Inferior parietal cortex (tissue), 1 donor: ENCODE measurements at regions not wholly inside any gene's neighbourhood (a gene's known extent, or its start where the extent isn't known, plus 50 kb on each side); places are given as distances from the start of the nearest gene placed in this dataset.

Source experiments
- DNase-seq: peaks from one replicate; pipeline ENCODE4 v3.0.0-alpha.2; 2016; ENCODE audit errors: extremely low spot score

GRCh38 chr6:169946971-169947370 is 195.5 kb downstream of the ERMARD start:
- DNase-seq, result no peak

DNA sequence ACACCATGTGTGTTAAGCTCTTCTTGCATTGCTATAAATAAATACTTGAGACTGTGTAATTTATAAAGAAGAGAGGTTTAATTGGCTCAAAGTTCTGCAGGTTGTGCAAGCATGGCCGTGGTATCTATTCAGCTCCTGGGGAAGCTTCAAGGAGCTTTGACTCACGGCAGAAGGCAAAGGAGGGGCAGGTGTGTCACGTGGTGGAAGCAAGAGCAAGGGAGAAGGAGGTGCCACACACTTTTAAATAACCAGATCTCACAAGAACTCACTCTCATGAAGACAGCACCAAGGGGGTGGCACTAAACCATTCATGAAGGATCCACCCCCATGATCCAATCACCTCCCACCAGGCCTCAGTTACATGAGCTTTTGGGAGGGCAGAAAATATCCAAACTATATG is 193.7 kb downstream of the ERMARD start:
- DNase-seq, result no peak

DNA sequence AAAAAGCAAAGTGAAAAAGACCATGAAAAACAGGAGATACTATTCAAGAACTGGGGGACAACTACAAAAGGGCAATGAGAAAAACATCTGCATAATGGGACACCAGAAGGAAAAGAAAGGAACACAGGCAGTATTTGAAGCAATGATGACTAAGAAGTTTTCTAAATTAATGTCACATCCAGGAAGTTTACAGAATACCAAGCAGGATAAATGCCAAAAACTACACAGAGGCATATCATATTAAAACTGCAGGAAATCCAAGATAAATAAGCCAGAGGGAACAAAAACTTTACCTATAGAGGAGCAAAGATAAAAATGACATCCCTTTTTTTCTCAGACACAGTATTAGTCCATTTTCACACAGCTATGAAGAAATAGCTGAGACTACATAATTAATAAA is 193.0 kb downstream of the ERMARD start:
- DNase-seq, result no peak

GRCh38 chr6:169944061-169944337 is 192.6 kb downstream of the ERMARD start:
- no peak for DNase-seq

DNA sequence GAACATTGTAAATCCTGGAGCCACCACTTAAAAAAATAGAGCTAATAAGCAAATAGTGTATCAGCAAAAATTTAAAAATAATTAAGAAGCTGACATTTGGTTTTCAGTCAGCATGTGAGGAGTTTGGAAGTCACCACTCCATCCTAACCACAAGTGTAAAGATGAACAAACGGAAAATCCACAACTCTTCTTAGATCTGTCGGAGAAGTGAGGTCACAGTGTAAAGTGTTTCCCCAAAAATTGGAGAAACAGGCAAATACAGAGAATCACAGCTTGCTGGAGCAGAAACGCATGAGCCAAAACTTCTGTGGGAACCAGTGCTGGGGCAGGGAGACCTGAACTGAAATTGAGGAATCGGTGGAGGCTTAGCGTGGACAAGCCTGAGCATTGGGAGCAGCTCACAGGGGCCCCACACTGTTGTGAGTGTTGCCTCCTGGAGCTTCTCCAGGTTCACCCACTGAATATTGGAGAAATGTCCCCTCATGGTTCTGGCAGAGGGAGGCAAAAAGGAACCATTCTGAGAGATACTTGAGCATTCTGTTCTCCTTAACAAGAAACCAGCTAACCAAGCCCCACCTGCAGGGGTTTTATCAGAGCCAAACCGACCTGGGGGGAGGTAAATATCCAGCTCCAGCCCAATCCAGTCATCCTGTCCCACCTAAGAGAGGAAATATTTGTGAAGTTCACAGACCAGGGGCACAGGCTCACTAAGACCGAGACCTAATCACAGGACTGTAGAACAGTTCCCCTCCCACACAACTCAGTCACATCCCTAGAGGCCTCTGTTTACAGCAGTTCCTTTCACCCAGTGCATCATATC is 192.0 kb downstream of the ERMARD start:
- no peak for DNase-seq

DNA sequence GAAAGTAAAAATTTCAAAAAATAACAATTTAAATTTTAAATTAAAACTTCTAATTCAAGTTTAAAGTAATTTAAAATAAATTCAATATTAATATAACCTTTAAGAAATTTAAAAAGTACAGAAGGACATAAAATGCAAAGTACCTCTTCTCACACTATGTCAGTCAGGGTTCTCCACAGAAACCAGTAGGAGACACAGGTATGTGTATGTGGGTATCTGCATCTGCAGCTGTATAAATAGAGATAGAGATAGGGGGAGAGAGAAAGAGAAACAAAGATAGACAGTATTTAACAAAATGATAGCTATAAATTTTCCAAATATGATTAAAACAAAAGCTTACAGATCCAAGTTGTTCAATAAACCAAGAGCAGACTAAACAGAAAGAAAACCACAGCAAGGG is 190.8 kb downstream of the ERMARD start:
- DNase-seq, result no peak

GRCh38 chr6:169940481-169941271 is 189.3 kb downstream of the ERMARD start:
- DNase-seq, result no peak

- DNase-seq, result no peak
Observed at GRCh38 chr6:169939554-169940164, 188.2 kb downstream of the ERMARD start.

GRCh38 chr6:169938731-169939130 is 187.3 kb downstream of the ERMARD start:
- no peak for DNase-seq

- DNase-seq, result no peak
Observed at GRCh38 chr6:169938262-169938701, 186.9 kb downstream of the ERMARD start.

DNA sequence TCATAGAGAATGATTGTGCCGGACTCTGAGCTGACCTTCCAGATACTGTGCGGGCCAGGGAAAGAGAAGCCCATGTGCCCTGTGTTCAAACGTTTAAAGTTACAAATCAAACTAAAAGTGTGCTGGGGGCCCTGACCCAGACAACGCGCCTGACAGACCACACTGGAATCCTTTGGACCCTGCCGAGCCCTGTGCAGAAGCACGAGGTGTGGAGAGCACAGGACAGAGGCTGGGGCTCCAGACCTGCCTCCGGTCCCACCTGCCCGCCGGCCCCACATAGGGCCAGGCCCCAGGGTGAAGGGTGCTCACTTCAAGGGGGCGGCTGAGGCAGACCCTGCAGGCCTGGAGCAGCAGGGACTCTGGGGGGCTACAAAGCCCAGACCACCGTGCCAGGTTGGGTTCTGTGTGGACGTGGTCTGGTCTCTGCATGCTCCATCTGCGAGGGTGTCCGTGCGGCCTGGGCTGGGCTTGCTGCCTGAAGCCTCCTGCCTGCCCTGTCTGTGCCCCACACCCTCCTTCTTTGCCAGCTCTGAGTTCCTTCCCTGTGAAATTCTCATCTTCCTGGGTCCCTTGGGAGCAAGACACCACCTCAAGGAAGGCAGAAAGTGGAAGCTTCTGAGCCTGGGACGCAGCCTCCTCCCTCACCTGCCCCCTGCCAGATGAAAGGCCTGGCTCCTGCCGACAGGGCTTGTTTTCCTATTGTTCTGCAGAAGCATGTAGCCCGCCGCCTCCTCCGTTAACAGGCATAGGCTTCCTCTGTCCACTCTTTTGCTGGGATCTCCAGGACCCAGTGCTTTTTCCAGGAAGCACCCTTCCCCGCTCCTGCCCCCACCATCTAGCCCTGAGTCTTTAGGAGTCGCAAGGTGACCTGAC is 186.2 kb downstream of the ERMARD start:
- no peak for DNase-seq

DNA sequence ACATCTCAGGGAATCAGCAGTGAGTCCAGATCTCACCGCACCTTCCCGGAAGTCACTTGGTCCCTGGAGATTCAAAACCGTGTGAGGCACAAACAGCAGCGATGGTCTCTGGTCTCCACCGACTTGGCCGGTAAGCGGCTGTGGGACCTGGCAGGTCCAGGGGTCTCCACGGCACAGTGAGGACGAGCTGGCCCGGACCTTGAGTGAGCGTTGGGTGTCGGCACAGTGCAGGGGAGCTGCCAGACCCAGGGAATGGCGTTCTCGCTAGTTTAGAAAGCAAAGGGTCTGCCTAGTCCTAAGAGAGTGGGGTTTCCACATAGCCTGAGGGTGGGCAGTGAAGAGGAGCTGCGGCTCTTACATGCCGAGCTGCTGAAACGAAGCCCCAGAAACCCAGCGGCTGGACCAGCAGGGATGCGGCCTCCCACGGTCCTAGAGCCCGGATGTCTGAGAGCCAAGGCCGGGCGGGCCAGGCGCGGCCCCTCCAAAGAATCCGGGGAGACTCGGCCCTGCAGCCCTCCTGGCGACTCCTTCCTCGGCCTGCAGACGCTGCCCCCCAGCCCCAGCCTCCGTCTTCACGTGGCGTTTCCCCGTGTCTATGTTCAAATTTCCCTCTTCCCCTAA is 185.0 kb downstream of the ERMARD start:
- DNase-seq, result no peak

- DNase-seq, result no peak
Observed at GRCh38 chr6:169935861-169936260, 184.4 kb downstream of the ERMARD start.

DNA sequence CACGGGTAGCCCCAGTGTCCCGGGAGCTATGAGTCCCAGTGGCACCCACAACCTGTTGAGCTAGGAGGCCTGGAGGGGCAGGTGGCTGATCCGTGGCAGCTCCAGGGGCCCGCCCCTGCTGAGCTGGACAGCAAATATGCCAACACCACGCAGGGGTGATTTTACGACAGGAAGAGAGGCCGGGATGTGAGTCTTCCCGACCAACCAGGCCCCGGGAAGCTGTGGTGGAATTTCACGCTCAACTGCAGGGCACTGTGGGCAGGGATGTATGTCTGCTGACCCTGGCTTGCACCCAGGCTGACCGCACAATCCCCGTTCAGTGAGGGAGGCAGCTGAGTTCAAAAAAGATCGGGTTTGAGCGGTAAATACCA is 183.9 kb downstream of the ERMARD start:
- no peak for DNase-seq

DNA sequence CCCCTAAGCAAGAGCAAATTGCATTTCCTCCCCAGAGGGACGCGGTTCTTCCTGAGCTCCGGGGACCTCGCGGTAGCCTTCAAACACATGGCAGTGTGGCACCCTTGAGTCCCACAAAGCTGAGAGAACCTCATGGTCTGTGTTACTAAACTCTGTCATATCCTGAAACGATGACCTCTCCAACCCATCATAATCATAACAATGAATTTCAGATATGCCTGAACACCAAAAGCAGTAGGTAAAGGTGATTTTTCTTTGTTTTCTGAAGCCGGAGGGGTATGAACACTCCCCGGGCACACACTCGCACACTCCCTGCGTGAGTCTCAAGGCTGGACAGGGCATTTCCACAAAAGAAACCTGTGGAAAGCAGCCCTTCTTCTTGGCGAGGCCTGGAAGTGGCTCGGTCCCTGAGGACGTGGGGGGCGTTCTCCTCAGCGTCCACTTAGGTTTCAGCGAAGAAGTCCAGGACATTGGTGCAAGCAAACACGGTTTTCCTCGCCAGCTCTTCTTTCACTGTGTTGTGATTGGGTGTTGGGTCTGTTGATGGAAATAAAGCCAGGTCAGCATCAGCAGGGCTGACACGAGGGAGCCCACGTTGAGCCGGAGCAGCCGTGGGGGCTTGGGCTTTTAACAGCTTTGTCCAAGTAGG is 183.4 kb downstream of the ERMARD start:
- no peak for DNase-seq

GRCh38 chr6:169933839-169934698 is 182.6 kb downstream of the ERMARD start:
- DNase-seq, result no peak

DNA sequence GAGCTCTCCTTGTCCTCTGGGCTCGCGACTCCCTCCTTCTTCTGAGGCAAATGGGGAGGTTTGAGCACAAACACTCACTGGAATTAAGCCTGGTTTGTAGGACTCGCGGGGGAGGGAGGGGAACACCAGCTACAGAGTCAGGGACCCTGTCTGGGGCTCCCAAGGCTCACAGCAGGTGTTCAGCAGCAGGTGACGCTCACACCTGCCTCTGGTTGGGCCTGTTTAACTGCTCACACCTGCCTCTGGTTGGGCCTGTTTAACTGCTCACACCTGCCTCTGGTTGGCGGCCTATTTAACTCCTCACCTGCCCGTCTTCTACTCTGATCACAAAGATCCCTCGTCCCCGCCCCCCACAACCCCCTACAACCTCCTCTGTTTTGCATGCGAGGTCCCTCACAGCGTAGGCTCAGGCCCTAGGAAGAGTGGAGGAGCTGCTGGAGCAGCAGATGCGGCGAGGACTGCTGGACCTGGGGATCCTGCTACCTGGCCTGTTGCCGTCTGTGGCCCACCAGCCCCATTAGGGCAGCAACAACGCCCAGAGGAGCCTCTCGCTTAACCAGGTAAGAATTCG is 181.9 kb downstream of the ERMARD start:
- DNase-seq, result no peak

GRCh38 chr6:169932491-169932890 is 181.1 kb downstream of the ERMARD start:
- no peak for DNase-seq

DNA sequence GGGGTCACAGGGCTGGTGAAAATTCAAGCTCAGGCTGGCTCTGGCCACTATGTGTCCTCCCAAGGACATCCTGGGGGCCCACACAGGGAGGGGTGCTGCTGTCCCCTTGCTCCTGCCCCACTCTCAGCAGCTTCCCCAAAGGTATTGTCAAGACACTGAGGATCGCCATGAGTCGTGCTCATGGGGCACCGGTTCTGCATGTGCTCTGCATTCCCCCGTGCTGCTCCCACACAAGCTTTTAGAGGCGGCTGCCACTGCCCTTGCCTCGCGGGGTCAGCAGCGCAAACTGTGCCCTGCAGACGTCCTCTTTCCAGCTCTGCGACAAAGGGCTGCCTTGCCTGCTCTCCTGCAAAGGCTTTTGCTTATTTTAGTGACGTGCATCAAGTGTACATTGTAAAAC is 179.8 kb downstream of the ERMARD start:
- no peak for DNase-seq

GRCh38 chr6:169930799-169931198 is 179.4 kb downstream of the ERMARD start:
- no peak for DNase-seq
